GM18867 (cell line): ENCODE measurements at regions not wholly inside any gene's neighbourhood (a gene's known extent, or its start where the extent isn't known, plus 50 kb on each side); places are given as distances from the start of the nearest gene placed in this dataset.
A peak's percentile ranks its signal among the peaks of the same experiment; 100 is the strongest.

Source experiments
- ATAC-seq: cut with Tn5 transposase; IDR thresholded peaks from one replicate; pipeline ENCODE4 v1.9.1; 2021; ENCODE audit warnings: mild to moderate bottlenecking, moderate library complexity; ENCODE audit not compliant: unreplicated experiment

- no peak for ATAC-seq
These were observed 174.8 kb upstream of the DYNLRB2 start for GRCh38 chr16:80366023-80366422.

DNA sequence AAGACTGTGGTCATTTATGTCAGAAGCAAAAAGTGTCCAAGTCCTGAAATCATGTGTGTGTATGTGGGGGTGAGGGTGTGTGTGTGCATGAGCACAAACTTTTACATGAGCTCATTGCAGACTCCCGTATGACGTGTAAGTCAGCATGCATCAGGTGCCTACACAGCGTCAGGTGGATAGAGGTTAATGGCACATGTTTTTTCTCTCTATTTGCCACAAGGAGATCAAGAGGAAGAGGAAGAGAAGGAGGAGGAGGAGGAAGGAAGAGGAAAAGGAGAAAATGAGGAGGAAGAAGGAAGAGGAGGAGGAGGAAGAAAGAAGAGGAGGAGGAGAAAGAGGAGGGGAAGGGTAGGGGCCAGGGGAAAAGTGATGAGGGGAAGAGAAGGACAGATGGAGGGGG is 178.0 kb upstream of the DYNLRB2 start:
- no peak for ATAC-seq

- no peak for ATAC-seq
These were observed 184.4 kb upstream of the DYNLRB2 start for GRCh38 chr16:80356365-80356764.

DNA sequence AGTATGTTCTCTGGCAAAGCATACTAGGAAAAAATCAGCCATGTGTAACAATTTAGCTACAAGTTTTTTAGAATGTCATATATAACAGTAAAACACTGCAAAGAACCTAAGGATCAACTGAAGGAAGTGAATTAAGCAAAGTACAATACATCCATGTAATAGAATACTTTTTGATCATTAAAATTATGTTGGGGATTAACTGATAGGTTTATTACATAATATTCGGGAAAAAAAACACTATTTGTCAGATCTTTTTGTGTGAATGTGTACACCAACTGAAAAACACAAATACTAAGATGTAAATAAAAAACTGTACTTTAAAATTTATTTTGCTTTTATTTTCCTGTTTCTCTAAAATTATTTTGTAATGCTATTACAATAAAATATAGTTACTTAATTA is 185.5 kb upstream of the DYNLRB2 start:
- no peak for ATAC-seq

GRCh38 chr16:80350061-80350460 is 190.7 kb upstream of the DYNLRB2 start:
- no peak for ATAC-seq

DNA sequence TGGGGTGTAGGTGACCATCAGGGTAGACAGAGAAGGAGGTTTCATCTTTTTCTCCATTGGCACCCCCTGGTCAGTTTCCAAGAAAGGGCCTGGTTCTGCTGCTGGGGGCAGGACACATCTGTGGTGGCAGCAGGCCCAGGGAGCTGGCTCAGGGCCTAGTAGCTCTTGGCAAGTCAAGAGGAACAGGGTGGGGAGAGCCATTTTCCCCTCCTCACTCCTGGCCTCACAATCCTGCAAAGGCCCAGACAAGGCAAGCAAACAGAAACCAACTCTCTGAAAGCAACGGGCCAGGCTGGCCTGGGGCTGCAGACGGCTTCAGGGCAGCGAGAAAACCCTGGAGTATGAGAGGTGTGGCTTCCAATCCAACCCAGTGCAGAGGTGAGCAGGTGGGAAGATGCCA is 192.9 kb upstream of the DYNLRB2 start:
- no peak for ATAC-seq

GRCh38 chr16:80347002-80347401 is 193.8 kb upstream of the DYNLRB2 start:
- ATAC-seq = no peak

DNA sequence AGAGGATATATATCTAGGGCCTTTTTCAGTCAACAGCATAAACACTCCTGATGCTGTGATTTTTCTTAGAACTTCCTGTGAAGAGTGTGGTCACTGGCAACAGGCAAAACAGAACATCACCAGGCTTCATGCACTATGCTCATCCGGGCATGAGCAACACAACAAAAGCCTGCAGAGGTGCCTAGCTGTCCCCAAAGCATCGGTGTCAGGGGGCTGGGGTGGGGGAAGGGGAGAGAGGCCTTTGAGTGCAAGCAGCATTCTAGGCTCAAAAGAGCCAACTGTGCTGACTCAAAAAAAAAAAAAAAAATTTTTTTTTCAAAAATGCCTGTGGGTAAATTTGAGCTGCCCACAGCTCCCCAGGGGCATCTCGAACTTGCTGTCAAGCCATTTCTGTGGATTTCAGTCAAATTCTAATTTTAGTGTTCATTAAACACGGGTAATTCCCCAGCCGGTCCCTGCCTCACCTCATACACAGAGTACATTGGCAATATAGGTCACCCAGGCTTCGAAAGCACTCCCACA is 194.6 kb upstream of the DYNLRB2 start:
- ATAC-seq = peak; percentile 67

DNA sequence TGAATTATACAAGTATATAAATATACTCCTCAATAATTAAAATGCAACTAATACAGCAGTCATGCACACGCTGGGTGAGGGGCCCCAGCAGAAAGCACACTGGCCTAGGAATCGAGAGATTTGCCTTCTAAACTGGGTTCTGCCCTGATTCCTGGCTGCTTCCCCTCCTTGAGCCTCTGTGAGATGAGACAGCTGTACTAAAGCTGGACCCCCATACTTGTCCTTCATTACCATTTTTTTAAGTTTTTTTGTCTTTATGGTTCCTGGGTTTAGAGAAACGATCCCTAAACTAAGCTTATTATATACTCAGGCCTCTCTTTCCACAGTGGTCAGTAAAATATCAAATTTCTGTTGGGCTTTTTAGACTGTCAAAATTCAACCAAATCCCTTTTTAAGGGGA is 195.1 kb upstream of the DYNLRB2 start:
- no peak for ATAC-seq

DNA sequence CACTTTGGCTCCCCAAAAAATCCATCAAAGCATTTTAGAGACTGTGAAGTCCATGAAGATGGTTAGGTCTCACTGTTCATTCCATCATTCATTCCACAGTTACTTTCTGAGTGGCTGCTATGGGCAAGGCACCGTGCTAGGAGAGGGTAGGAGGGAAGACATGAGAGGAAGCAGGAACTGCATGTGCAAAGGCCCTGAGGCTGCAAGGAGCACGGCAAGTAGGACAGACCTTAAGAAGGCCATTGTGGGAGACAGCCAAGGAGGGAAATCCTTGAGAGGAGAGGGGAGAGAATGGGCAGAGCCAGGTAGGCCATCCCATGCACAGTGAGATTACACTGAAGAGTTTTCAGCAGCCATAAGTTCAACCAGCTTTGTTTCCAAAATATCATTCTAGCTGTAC is 196.2 kb upstream of the DYNLRB2 start:
- ATAC-seq = no peak

DNA sequence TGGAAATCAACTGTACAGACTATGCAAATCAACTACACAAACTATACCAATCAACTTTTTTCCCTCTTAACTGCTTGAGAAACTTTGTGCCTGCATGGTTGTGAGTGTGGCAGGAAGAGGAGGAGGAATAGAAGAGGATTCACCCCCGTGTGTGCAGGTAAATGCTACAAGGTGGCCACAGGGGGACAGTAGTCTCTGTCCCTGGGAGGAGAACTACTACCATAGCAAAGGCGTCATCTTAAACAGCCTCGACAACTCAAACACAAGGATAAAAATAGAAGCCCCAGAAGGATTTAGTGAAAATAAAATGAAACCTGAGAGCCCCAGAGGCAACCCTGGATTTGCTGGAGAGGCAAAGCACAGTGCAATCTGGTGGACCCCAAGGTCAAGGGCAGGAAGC is 199.5 kb upstream of the DYNLRB2 start:
- ATAC-seq = no peak

DNA sequence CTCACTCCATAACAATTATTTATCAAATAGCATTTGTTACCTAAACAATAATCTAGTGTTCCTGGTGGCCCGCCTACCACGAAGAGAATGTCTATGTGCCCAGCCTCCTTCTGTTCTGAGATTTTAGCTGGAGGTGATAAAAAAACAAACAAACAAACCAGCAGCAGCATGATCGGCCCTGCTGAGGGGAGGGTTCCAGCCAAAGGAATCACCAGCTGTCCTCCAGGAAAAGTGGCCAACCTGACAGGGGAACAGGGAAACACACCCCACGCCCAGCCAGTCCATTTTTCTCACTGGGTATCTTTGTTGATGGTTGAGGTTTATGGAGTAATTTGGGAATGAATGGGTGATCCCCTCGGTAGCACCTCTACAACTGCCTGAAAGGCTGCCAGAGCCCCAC is 203.0 kb upstream of the DYNLRB2 start:
- no peak for ATAC-seq

GRCh38 chr16:80330803-80331202 is 210.0 kb upstream of the DYNLRB2 start:
- no peak for ATAC-seq

GRCh38 chr16:80330150-80330549 is 210.6 kb upstream of the DYNLRB2 start:
- ATAC-seq = no peak

DNA sequence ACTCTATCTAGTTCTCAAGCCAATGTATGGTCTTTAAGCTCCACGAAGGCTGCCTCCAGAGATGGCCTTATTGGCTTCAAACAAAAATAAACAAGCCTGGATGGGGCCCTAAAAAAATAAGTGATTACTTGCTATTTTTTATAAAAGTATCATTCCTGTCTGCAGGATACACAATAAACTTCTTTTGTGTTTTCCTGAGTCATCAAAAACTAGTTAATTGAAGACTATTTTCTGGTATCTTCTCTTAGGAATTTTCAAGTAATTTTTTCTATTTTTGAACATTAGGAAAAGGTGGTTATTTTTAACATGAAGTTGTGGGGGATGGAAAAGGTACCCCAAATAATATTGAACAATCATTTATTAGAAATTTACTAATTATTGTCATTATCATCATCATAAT is 213.1 kb upstream of the DYNLRB2 start:
- ATAC-seq = no peak

DNA sequence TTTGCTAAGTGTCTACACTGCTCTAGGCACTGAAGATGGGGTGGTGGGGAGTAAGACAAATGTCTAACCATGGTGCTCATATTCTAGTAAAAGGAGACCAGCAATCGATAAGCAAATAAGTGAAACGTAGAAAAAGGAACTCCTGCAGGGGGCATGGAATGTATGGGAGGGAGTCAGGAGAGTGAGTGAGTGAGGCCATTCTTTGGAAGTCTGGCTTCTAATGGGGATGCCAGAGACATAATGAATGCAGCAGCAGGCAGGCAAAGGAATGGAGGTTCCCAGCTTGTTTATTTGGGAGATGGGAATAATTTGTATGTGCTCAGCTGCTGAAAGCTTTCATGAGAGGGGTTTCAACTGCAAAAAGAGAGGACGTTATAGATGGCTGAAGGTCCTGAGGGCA is 216.4 kb upstream of the DYNLRB2 start:
- no peak for ATAC-seq

DNA sequence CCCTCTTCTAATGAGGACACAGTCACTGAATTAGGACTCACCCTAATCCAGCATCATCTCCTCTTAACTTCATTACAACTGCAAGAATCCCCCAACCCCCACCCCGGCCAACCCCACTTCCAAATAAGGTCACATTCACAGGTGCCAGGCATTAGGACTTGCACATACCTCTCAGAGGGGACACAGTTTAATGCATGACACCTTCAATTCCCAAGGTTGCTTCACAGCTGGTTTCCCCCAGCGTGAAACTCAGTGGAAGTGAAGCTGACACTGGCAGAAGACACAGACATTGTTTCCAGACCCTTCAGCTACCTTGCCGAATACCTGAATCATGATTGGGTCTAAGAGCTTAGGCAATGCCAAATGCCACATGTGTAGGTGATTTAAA is 217.0 kb upstream of the DYNLRB2 start:
- no peak for ATAC-seq

DNA sequence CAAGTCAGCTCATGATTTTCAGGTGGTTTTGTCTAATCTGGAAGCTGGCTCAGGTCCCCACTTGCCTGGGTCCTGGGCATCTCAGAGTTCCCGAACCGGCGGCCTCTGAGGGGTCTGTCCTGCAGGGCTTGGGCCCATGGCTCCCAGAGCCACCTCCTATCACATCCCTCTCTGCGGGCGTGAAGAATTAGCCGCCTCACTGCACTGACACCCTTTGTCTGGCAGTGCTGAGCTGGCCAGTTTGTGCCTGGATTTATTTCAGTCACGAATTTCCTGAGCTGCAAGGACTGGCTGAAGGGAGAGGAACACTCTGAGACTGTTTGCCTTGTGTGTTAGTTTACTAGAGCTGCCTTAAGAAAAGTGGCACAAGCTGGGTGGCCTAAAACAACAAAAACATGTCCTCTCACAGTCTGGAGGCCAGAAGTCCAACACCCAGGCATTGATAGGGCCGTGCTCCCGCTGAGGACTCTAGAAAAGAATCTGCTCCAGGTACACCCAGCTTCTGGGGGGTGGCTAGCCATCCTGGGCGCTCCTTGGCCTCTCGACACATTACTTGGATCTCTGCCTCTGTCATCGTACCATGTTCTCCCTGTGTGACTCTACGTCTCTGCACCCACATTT is 217.5 kb upstream of the DYNLRB2 start:
- no peak for ATAC-seq

GRCh38 chr16:80319181-80319580 is 221.6 kb upstream of the DYNLRB2 start:
- no peak for ATAC-seq

- no peak for ATAC-seq
These were observed 222.7 kb upstream of the DYNLRB2 start for GRCh38 chr16:80318107-80318506.

DNA sequence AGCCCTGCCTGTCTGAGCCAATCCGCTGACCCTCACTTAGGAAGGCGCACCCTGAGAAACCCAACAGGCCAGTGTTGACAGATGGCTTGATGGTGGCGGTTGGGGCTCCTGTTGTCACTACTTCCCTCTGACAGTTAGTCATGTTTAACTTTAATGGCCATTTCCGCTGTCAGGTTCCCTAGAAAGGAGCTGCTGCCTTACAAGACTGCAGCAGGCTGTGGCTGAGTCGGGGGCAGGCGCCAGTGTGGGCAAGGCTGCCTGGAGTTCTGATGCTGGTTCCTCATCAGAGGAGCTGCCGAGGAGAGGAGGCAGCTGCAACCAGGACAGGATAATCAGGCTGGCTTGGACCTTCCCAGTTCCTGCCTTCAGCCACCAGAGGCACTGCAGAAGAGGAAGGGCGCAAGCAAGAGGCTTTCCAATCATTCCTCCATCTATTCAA is 223.2 kb upstream of the DYNLRB2 start:
- ATAC-seq = no peak

- no peak for ATAC-seq
These were observed 223.7 kb upstream of the DYNLRB2 start for GRCh38 chr16:80317116-80317515.

DNA sequence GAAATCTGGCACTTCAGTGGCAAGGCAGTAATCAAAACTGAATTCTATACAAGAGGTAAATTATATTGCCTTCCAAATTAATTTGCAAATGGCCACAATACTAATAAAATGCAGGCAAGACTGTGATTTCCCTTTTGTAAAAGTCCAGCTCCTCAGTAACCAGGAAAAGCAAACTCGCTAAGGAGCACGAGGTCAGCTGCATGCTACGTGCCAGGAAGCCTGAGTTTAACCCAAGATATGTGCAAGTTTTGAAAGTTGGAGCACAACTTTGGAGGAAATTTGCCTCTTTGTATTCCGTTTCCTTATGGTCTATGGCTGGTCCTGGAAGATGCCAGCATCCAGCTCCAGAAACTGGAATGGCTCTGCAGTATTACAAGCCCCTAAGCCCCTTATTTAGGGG is 226.8 kb upstream of the DYNLRB2 start:
- no peak for ATAC-seq
